OCI-LY7 (cell line): ENCODE measurements at regions not wholly inside any gene's neighbourhood (a gene's known extent, or its start where the extent isn't known, plus 50 kb on each side); places are given as distances from the start of the nearest gene placed in this dataset.

Experiments used
- EZH2phosphoT487 ChIP-seq: fragments of 200-600 bp; sonication (generic); IDR thresholded peaks from 2 replicates; pipeline ENCODE4 v1.6.1; 2018; ENCODE audit warnings: low read depth, borderline replicate concordance, mild to moderate bottlenecking, mixed run types, antibody characterized with exemption, low read length, moderate library complexity, mixed read lengths
- TF ChIP-seq, protein P1 (sequence below): fragments of 200-600 bp; sonication (generic); conservative IDR thresholded peaks from 2 replicates; pipeline ENCODE4 v1.5.1; 2014; ENCODE audit warnings: mild to moderate bottlenecking, antibody characterized with exemption, low read length, moderate library complexity, mixed read lengths

DNA sequence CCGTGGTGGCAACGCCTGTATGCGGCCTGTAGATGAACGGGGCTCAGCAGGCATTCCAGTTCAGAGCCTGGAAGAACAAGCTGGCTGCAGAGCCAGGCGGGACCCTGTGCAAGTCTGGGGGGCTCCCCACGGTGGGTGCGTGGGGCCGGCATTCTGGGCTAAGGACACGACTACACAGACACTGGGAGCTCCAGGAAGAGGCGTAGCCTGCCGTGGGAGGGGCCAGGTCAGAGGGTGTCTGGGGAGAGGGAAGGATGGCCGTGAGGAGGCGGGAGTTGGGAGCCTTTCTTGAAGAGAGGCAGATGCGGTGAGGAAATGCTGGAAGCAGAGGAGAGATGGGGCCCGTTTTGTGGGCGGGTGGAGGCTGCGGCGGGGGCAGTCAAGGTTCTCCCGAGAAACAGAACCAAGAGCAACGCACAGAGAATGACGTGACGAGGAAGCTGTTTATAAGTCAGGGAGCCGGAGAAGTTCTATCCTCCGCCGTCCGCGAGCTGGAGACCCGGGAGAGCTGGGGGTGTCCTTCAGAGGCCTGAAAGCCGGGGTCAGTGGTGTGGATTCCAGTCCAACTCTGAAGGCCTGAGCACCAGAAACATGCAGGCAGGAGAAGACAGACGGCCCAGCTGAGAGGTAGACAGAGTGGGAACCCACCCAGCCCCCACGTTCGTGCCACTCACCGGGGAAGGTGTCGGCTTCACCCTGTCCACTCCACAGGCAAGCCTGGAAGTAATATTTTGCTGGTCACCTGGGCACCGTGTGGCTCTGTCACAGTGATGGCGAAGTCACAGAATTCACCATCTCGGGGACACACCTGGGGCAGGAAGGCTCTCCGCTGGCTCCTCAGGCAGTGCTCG is 529.6 kb downstream of the BRD1 start:
- TF ChIP-seq, protein P1, sequence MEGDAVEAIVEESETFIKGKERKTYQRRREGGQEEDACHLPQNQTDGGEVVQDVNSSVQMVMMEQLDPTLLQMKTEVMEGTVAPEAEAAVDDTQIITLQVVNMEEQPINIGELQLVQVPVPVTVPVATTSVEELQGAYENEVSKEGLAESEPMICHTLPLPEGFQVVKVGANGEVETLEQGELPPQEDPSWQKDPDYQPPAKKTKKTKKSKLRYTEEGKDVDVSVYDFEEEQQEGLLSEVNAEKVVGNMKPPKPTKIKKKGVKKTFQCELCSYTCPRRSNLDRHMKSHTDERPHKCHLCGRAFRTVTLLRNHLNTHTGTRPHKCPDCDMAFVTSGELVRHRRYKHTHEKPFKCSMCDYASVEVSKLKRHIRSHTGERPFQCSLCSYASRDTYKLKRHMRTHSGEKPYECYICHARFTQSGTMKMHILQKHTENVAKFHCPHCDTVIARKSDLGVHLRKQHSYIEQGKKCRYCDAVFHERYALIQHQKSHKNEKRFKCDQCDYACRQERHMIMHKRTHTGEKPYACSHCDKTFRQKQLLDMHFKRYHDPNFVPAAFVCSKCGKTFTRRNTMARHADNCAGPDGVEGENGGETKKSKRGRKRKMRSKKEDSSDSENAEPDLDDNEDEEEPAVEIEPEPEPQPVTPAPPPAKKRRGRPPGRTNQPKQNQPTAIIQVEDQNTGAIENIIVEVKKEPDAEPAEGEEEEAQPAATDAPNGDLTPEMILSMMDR: no peak
- TF ChIP-seq EZH2phosphoT487: no peak
